ENCODE measurements at regions not wholly inside any gene's neighbourhood (a gene's known extent, or its start where the extent isn't known, plus 50 kb on each side); places are given as distances from the start of the nearest gene placed in this dataset.

GRCh38 chr2:226660124-226660523 lies 139.5 kb downstream of the IRS1 start:
- TF ChIP-seq CTCF (conservative IDR thresholded peaks at IDR 0.05) (no peak), ZFX (IDR thresholded peaks at IDR 0.05) (no peak)
